OCI-LY7 (cell line): ENCODE measurements at regions not wholly inside any gene's neighbourhood (a gene's known extent, or its start where the extent isn't known, plus 50 kb on each side); places are given as distances from the start of the nearest gene placed in this dataset.

Experiments
- BruUV-seq: library from RNA; stranded (reverse); fragments of 400-500 nt; replicated peaks from 2 replicates; lab custom pipeline; 2021; lab: Mats Ljungman, UMichigan
- CTCF ChIA-PET: fragments of 300-600 bp; sonication (Branson Sonifier 250); formaldehyde crosslinking; loops from one replicate; lab custom pipeline; 2022; ENCODE audit warnings: antibody characterized with exemption; ENCODE audit not compliant: unreplicated experiment; lab: Charles Lee
- POLR2A ChIA-PET: fragments of 300-600 bp; sonication (Branson Sonifier 250); formaldehyde crosslinking; loops from one replicate; lab custom pipeline; 2022; ENCODE audit warnings: antibody characterized with exemption; lab: Charles Lee
- DNase-seq: peaks from one replicate; pipeline ENCODE4 v3.0.0-alpha.2; 2015; ENCODE audit warnings: low spot score
- H2AFZ ChIP-seq: fragments of 200-600 bp; sonication (generic), shearing (Covaris generic); 2 replicates; pipeline ENCODE4 v1.6.1; 2014; ENCODE audit warnings: mild to moderate bottlenecking, antibody characterized with exemption, low read length, moderate library complexity
- H3K27ac ChIP-seq: fragments of 200-600 bp; sonication (generic); 2 replicates; pipeline ENCODE4 v1.5.1; 2014; ENCODE audit warnings: mixed run types, low read depth, mild to moderate bottlenecking, moderate library complexity, low read length, inconsistent platforms; ENCODE audit not compliant: poor library complexity, severe bottlenecking
- H3K36me3 ChIP-seq: fragments of 200-600 bp; sonication (generic); 2 replicates; pipeline ENCODE4 v1.6.1; 2014; ENCODE audit warnings: mild to moderate bottlenecking, antibody characterized with exemption, low read length, moderate library complexity, mixed read lengths; ENCODE audit not compliant: insufficient read depth
- H3K4me1 ChIP-seq: fragments of 200-600 bp; sonication (generic); 2 replicates; pipeline ENCODE4 v1.5.1; 2014; ENCODE audit warnings: mild to moderate bottlenecking, low read length; ENCODE audit not compliant: insufficient read depth, poor library complexity, severe bottlenecking
- H3K4me2 ChIP-seq: fragments of 200-600 bp; sonication (generic); 2 replicates; pipeline ENCODE4 v1.6.1; 2014; ENCODE audit warnings: mild to moderate bottlenecking, low read length
- H3K4me3 ChIP-seq: fragments of 200-600 bp; sonication (generic); 2 replicates; pipeline ENCODE4 v1.5.1; 2014; ENCODE audit warnings: mild to moderate bottlenecking, low read depth, low read length; ENCODE audit not compliant: poor library complexity, severe bottlenecking
- H3K79me2 ChIP-seq: fragments of 200-600 bp; sonication (generic); 2 replicates; pipeline ENCODE4 v1.6.1; 2016; ENCODE audit warnings: low read depth, mild to moderate bottlenecking, low read length, moderate library complexity, mixed read lengths; ENCODE audit not compliant: insufficient read depth
- H3K9me2 ChIP-seq: fragments of 200-600 bp; sonication (generic); 2 replicates; pipeline ENCODE4 v1.6.1; 2016; ENCODE audit warnings: mild to moderate bottlenecking, low read length, mixed read lengths; ENCODE audit not compliant: insufficient read depth
- H3K9me3 ChIP-seq: fragments of 200-600 bp; sonication (generic); 2 replicates; pipeline ENCODE4 v1.6.1; 2014; ENCODE audit warnings: mild to moderate bottlenecking, mixed run types, low read length, mixed read lengths
- H4K20me1 ChIP-seq: fragments of 200-600 bp; sonication (generic); 2 replicates; pipeline ENCODE4 v1.6.1; 2014; ENCODE audit warnings: mild to moderate bottlenecking, antibody characterized with exemption, low read length, moderate library complexity, mixed read lengths; ENCODE audit not compliant: insufficient read depth
- EZH2phosphoT487 ChIP-seq: fragments of 200-600 bp; sonication (generic); IDR thresholded peaks from 2 replicates; pipeline ENCODE4 v1.6.1; 2018; ENCODE audit warnings: low read depth, borderline replicate concordance, mild to moderate bottlenecking, mixed run types, antibody characterized with exemption, low read length, moderate library complexity, mixed read lengths
- intact Hi-C: fragments of 100-400 bp; cut with micrococcal nuclease; formaldehyde crosslinking; loops from one replicate; pipeline ENCODE4 v1.10.0; 2022; ENCODE audit not compliant: unreplicated experiment
- TF ChIP-seq, protein P1 (sequence below): fragments of 200-600 bp; sonication (generic); conservative IDR thresholded peaks from 2 replicates; pipeline ENCODE4 v1.5.1; 2014; ENCODE audit warnings: mild to moderate bottlenecking, antibody characterized with exemption, low read length, moderate library complexity, mixed read lengths

- H3K36me3 ChIP-seq, result no peaks in the 10 kb centered on the region
- ChIA-PET CTCF (no interaction called here), POLR2A (no interaction called here)
- no peak for DNase-seq
- H3K27ac ChIP-seq, result no peak overlapping the region
- H3K9me3 ChIP-seq, result no peaks in the 10 kb centered on the region
- no peaks in the 10 kb centered on the region for H4K20me1 ChIP-seq
- BruUV-seq, result no TSS peak
- H3K79me2 ChIP-seq, result no peaks in the 10 kb centered on the region
- intact Hi-C loops, result no loop called here
- H3K4me1 ChIP-seq, result no peaks in the 10 kb centered on the region
- H2AFZ ChIP-seq, result no peak overlapping the region
- no peak overlapping the region for H3K4me3 ChIP-seq
- TF ChIP-seq, protein P1, sequence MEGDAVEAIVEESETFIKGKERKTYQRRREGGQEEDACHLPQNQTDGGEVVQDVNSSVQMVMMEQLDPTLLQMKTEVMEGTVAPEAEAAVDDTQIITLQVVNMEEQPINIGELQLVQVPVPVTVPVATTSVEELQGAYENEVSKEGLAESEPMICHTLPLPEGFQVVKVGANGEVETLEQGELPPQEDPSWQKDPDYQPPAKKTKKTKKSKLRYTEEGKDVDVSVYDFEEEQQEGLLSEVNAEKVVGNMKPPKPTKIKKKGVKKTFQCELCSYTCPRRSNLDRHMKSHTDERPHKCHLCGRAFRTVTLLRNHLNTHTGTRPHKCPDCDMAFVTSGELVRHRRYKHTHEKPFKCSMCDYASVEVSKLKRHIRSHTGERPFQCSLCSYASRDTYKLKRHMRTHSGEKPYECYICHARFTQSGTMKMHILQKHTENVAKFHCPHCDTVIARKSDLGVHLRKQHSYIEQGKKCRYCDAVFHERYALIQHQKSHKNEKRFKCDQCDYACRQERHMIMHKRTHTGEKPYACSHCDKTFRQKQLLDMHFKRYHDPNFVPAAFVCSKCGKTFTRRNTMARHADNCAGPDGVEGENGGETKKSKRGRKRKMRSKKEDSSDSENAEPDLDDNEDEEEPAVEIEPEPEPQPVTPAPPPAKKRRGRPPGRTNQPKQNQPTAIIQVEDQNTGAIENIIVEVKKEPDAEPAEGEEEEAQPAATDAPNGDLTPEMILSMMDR, result no peak
- no peak for TF ChIP-seq EZH2phosphoT487
- H3K9me2 ChIP-seq, result no peaks in the 10 kb centered on the region
- no peak overlapping the region for H3K4me2 ChIP-seq
Measured at GRCh38 chr4:129488427-129488826, 392.5 kb downstream of the C4orf33 start.

GRCh38 chr4:129490516-129490915 is 394.6 kb downstream of the C4orf33 start:
- Histone ChIP-seq H3K9me3 (no peaks in the 10 kb centered on the region), H4K20me1 (no peaks in the 10 kb centered on the region), H3K4me3 (no peak overlapping the region), H3K9me2 (no peaks in the 10 kb centered on the region), H3K27ac (no peak overlapping the region), H3K36me3 (no peaks in the 10 kb centered on the region), H3K4me1 (no peaks in the 10 kb centered on the region), H2AFZ (no peak overlapping the region), H3K79me2 (no peaks in the 10 kb centered on the region), H3K4me2 (no peak overlapping the region)
- no peak for DNase-seq
- TF ChIP-seq EZH2phosphoT487, result no peak
- TF ChIP-seq, protein P1, result no peak
- intact Hi-C loops, result no loop called here
- no TSS peak for BruUV-seq
- POLR2A ChIA-PET, result no interaction called here
- CTCF ChIA-PET, result no interaction called here

DNA sequence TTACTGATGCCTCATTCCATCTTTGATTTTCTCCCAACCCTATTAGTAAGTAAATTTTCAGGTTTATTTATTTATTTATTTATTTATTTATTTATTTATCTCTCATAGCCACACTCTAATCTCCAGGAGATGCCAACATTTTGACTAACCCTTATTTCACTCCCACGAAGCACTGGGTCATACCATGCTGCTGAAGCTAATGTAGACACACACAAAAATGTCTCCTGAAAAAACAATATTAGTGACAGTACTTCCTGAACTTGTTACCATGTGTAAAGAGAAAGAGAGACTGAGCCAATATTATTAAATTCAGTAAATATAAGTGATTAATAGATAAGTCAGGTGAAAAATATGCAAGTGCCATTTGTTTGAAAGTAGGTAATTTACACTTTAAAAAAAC is 402.7 kb downstream of the C4orf33 start:
- ChIA-PET CTCF (no interaction called here), POLR2A (no interaction called here)
- Histone ChIP-seq H3K79me2 (no peaks in the 10 kb centered on the region), H4K20me1 (no peaks in the 10 kb centered on the region), H3K4me3 (no peak overlapping the region), H3K9me2 (no peaks in the 10 kb centered on the region), H3K9me3 (no peaks in the 10 kb centered on the region), H3K4me2 (no peak overlapping the region), H2AFZ (no peak overlapping the region), H3K36me3 (no peaks in the 10 kb centered on the region), H3K4me1 (no peaks in the 10 kb centered on the region), H3K27ac (no peak overlapping the region)
- no peak for DNase-seq
- TF ChIP-seq, protein P1, result no peak
- no peak for TF ChIP-seq EZH2phosphoT487
- intact Hi-C loops, result no loop called here
- no TSS peak for BruUV-seq
